H9 (cell line): ENCODE measurements at regions not wholly inside any gene's neighbourhood (a gene's known extent, or its start where the extent isn't known, plus 50 kb on each side); places are given as distances from the start of the nearest gene placed in this dataset.

Source experiments
- DNase-seq: peaks from one replicate; pipeline ENCODE4 v3.0.0-alpha.2; 2017
- H2AFZ ChIP-seq: one replicate; pipeline ENCODE4 v1.6.1; 2013; ENCODE audit warnings: mild to moderate bottlenecking, low read length, control low read depth, moderate library complexity
- H2AK5ac ChIP-seq: 2 replicates; pipeline ENCODE4 v1.6.1; 2013; ENCODE audit warnings: low read length, control low read depth, mixed read lengths; ENCODE audit not compliant: insufficient read length
- H2BK120ac ChIP-seq: one replicate; pipeline ENCODE4 v1.6.1; 2013; ENCODE audit warnings: low read depth, mild to moderate bottlenecking, low read length, control low read depth, inconsistent platforms; ENCODE audit not compliant: poor library complexity, severe bottlenecking
- H2BK12ac ChIP-seq: 2 replicates; pipeline ENCODE4 v1.6.1; 2013; ENCODE audit warnings: low read length, control low read depth, mixed read lengths, low read depth; ENCODE audit not compliant: insufficient read length
- H2BK15ac ChIP-seq: 2 replicates; pipeline ENCODE4 v1.6.1; 2013; ENCODE audit warnings: low read depth, low read length, control low read depth
- H2BK20ac ChIP-seq: one replicate; pipeline ENCODE4 v1.6.1; 2013; ENCODE audit warnings: low read depth, mild to moderate bottlenecking, low read length, control low read depth, inconsistent platforms; ENCODE audit not compliant: poor library complexity, severe bottlenecking
- H2BK5ac ChIP-seq: 2 replicates; pipeline ENCODE4 v1.6.1; 2013; ENCODE audit warnings: low read length, control low read depth, mixed read lengths; ENCODE audit not compliant: insufficient read length
- H3K14ac ChIP-seq: 2 replicates; pipeline ENCODE4 v1.6.1; 2013; ENCODE audit warnings: low read length, control low read depth; ENCODE audit not compliant: insufficient read depth
- H3K18ac ChIP-seq: 2 replicates; pipeline ENCODE4 v1.6.1; 2013; ENCODE audit warnings: low read depth, mild to moderate bottlenecking, mixed read lengths, low read length, control low read depth; ENCODE audit not compliant: insufficient read length
- H3K23ac ChIP-seq: 2 replicates; pipeline ENCODE4 v1.6.1; 2013; ENCODE audit warnings: low read length, control low read depth, mixed read lengths, low read depth; ENCODE audit not compliant: insufficient read length
- H3K23me2 ChIP-seq: 2 replicates; pipeline ENCODE4 v1.6.1; 2013; ENCODE audit warnings: low read depth, mild to moderate bottlenecking, mixed read lengths, low read length, control low read depth; ENCODE audit not compliant: insufficient read length, poor library complexity, severe bottlenecking
- H3K27ac ChIP-seq: 2 replicates; pipeline ENCODE4 v1.5.1; 2013; ENCODE audit warnings: low read length, control low read depth, mixed read lengths, low read depth; ENCODE audit not compliant: insufficient read length
- H3K27me3 ChIP-seq: 2 replicates; pipeline ENCODE4 v1.6.1; 2013; ENCODE audit warnings: low read length, control low read depth, inconsistent platforms; ENCODE audit not compliant: insufficient read depth
- H3K4ac ChIP-seq: 2 replicates; pipeline ENCODE4 v1.6.1; 2013; ENCODE audit warnings: low read depth, mild to moderate bottlenecking, control low read depth, inconsistent platforms, low read length, moderate library complexity
- H3K4me1 ChIP-seq: 2 replicates; pipeline ENCODE4 v1.6.1; 2013; ENCODE audit warnings: low read length, control low read depth, inconsistent platforms; ENCODE audit not compliant: insufficient read depth
- H3K4me2 ChIP-seq: 2 replicates; pipeline ENCODE4 v1.6.1; 2013; ENCODE audit warnings: low read length, control low read depth, mixed read lengths; ENCODE audit not compliant: insufficient read length, insufficient read depth
- H3K56ac ChIP-seq: 2 replicates; pipeline ENCODE4 v1.6.1; 2013; ENCODE audit warnings: low read depth, mild to moderate bottlenecking, mixed read lengths, low read length, control low read depth; ENCODE audit not compliant: insufficient read length
- H3K79me1 ChIP-seq: 2 replicates; pipeline ENCODE4 v1.6.1; 2013; ENCODE audit warnings: low read depth, mild to moderate bottlenecking, moderate library complexity, low read length, control low read depth, inconsistent platforms; ENCODE audit not compliant: insufficient read depth, poor library complexity, severe bottlenecking
- H3K79me2 ChIP-seq: 2 replicates; pipeline ENCODE4 v1.6.1; 2013; ENCODE audit warnings: low read length, control low read depth, inconsistent platforms; ENCODE audit not compliant: insufficient read depth
- H3K9ac ChIP-seq: 2 replicates; pipeline ENCODE4 v1.6.1; 2013; ENCODE audit warnings: low read length, control low read depth, mixed read lengths; ENCODE audit not compliant: insufficient read length; ENCODE audit errors: extremely low read depth
- H3K9me3 ChIP-seq: one replicate; pipeline ENCODE4 v1.6.1; 2013; ENCODE audit warnings: low read depth, low read length, inconsistent platforms; ENCODE audit not compliant: control insufficient read depth
- H3T11ph ChIP-seq: one replicate; pipeline ENCODE4 v1.6.1; 2013; ENCODE audit warnings: mild to moderate bottlenecking, low read length, control low read depth, inconsistent platforms
- H4K20me1 ChIP-seq: one replicate; pipeline ENCODE4 v1.6.1; 2013; ENCODE audit not compliant: control insufficient read depth, insufficient read length, insufficient read depth
- H4K5ac ChIP-seq: 2 replicates; pipeline ENCODE4 v1.6.1; 2013; ENCODE audit warnings: low read depth, mild to moderate bottlenecking, mixed read lengths, low read length, control low read depth; ENCODE audit not compliant: insufficient read length
- H4K8ac ChIP-seq: replicated peaks from 2 replicates; pipeline ENCODE4 v1.6.1; 2013; ENCODE audit warnings: low read length, control low read depth, mixed read lengths, low read depth; ENCODE audit not compliant: insufficient read length
- H4K91ac ChIP-seq: 2 replicates; pipeline ENCODE4 v1.6.1; 2013; ENCODE audit warnings: low read depth, mild to moderate bottlenecking, moderate library complexity, mixed read lengths, low read length, control low read depth; ENCODE audit not compliant: insufficient read length
- H3K27ac Mint-ChIP-seq, 3 experiments: 2 replicates in 2 of 3; 3 replicates in 1 of 3; pipeline ENCODE4 v1.8.0; 2020 to 2021; ENCODE audit warnings: mixed read lengths in 3 of 3, mild to moderate bottlenecking in 1 of 3, moderate library complexity in 1 of 3
- H3K27me3 Mint-ChIP-seq: 2 replicates; pipeline ENCODE4 v1.8.0; 2021; ENCODE audit warnings: low read depth, mild to moderate bottlenecking, moderate library complexity, mixed read lengths
- H3K36me3 Mint-ChIP-seq, 3 experiments: 2 replicates in 2 of 3; 3 replicates in 1 of 3; pipeline ENCODE4 v1.8.0; 2020 to 2021; ENCODE audit warnings: low read depth in 3 of 3, mixed read lengths in 3 of 3; ENCODE audit not compliant: insufficient read depth in 1 of 3
- H3K4me1 Mint-ChIP-seq, 2 experiments: 2 replicates each; pipeline ENCODE4 v1.8.0; 2020; ENCODE audit warnings: mixed read lengths in 2 of 2
- H3K4me3 Mint-ChIP-seq, 2 experiments: 2 replicates in 1 of 2; 3 replicates in 1 of 2; pipeline ENCODE4 v1.8.0; 2020 to 2021; ENCODE audit warnings: mild to moderate bottlenecking in 2 of 2, mixed read lengths in 2 of 2, moderate library complexity in 1 of 2
- H3K9me3 Mint-ChIP-seq, 2 experiments: 2 replicates in 1 of 2; 3 replicates in 1 of 2; pipeline ENCODE4 v1.8.0; 2020; ENCODE audit warnings: mild to moderate bottlenecking in 2 of 2, mixed read lengths in 2 of 2, moderate library complexity in 1 of 2
- CTCF ChIP-seq: fragments of 200-600 bp; sonication (generic); conservative IDR thresholded peaks from 3 replicates; pipeline ENCODE4 v1.8.0; 2021; ENCODE audit warnings: antibody characterized with exemption, mild to moderate bottlenecking
- WGBS: extraction: QIAGEN DNeasy Blood & Tissue Kit; methylation state at CpG from one replicate; pipeline ENCODE4 v1.1.7; 2013; ENCODE audit warnings: missing lambda C conversion rate, low lambda C conversion rate, mixed read lengths; ENCODE audit not compliant: insufficient read length; ENCODE audit errors: extremely low coverage; 5-methylcytosine and 5-hydroxymethylcytosine counted together

- Histone ChIP-seq H3K9ac (no peak overlapping the region), H3K18ac (no peak overlapping the region), H4K20me1 (no peaks in the 10 kb centered on the region), H2BK120ac (no peak overlapping the region), H3K4me1 (no peaks in the 10 kb centered on the region), H3K27ac (no peak overlapping the region), H3K56ac (no peak overlapping the region), H3K23me2 (no peaks in the 10 kb centered on the region), H3K9me3 (no peaks in the 10 kb centered on the region), H3K4ac (no peak overlapping the region), H2AFZ (no peak overlapping the region), H4K5ac (no peak overlapping the region), H3K79me2 (no peaks in the 10 kb centered on the region), H2BK15ac (no peak overlapping the region), H4K8ac (no peak overlapping the region), H2AK5ac (no peak overlapping the region), H4K91ac (no peak overlapping the region), H2BK20ac (no peak overlapping the region), H3T11ph (no peak overlapping the region), H3K27me3 (no peaks in the 10 kb centered on the region), H3K23ac (no peak overlapping the region), H2BK12ac (no peak overlapping the region), H3K4me2 (no peak overlapping the region), H3K14ac (no peak overlapping the region), H2BK5ac (no peak overlapping the region), H3K79me1 (no peaks in the 10 kb centered on the region)
- H3K9me3 Mint-ChIP-seq, result no peaks in the 10 kb centered on the region
- no peak for DNase-seq
- no peak overlapping the region for H3K27ac Mint-ChIP-seq
- no peak for TF ChIP-seq CTCF
- H3K4me1 Mint-ChIP-seq, result no peaks in the 10 kb centered on the region
- H3K27me3 Mint-ChIP-seq, result no peaks in the 10 kb centered on the region
- no peaks in the 10 kb centered on the region for H3K36me3 Mint-ChIP-seq
- H3K4me3 Mint-ChIP-seq, result no peak overlapping the region
- no CpG with 5 or more reads among the region's 1 CpG for WGBS
These were observed 1049.6 kb downstream of the GRM8 start for GRCh38 chr7:126203185-126203584.
